GM12872 (cell line): ENCODE measurements at regions not wholly inside any gene's neighbourhood (a gene's known extent, or its start where the extent isn't known, plus 50 kb on each side); places are given as distances from the start of the nearest gene placed in this dataset.

Source experiments
- CTCF ChIP-seq: IDR thresholded peaks from 3 replicates; pipeline ENCODE4 v1.5.1; 2011; ENCODE audit warnings: low read depth, mild to moderate bottlenecking, low read length, moderate library complexity; ENCODE audit not compliant: insufficient read depth

GRCh38 chrX:139091878-139092277 lies 380.4 kb upstream of the FGF13 start:
- TF ChIP-seq CTCF: no peak

GRCh38 chrX:139091066-139091465 lies 379.5 kb upstream of the FGF13 start:
- no peak for TF ChIP-seq CTCF

GRCh38 chrX:139086246-139086645 lies 374.7 kb upstream of the FGF13 start:
- no peak for TF ChIP-seq CTCF

GRCh38 chrX:139085404-139085803 lies 373.9 kb upstream of the FGF13 start:
- no peak for TF ChIP-seq CTCF

GRCh38 chrX:139083191-139083590 lies 371.7 kb upstream of the FGF13 start:
- TF ChIP-seq CTCF: no peak

GRCh38 chrX:139081965-139082364 lies 370.4 kb upstream of the FGF13 start:
- no peak for TF ChIP-seq CTCF

GRCh38 chrX:139079789-139080188 lies 368.3 kb upstream of the FGF13 start:
- no peak for TF ChIP-seq CTCF
